Stimulated activated CD4-positive, alpha-beta T cell treated with anti-CD3 and anti-CD28 coated beads, Interleukin-15, amount 100 ng/mL, for 48 hours (primary cell): ENCODE measurements at regions not wholly inside any gene's neighbourhood (a gene's known extent, or its start where the extent isn't known, plus 50 kb on each side); places are given as distances from the start of the nearest gene placed in this dataset.
"Not testable (repeated sequence)": the region's sequence is repeated elsewhere in the genome, so short reads cannot be mapped to it uniquely, and the experiment has no call there.

ENCODE experiments used
- DNase-seq, 2 donors: peaks; one replicate each; pipeline ENCODE4 v3.0.0-alpha.2; 2020; ENCODE audit warnings: low read depth in 2 of 2

GRCh38 chr16:26583803-26584202 lies 482.9 kb upstream of the C16orf82 start:
- no peak for DNase-seq

GRCh38 chr16:26593700-26594099 lies 473.0 kb upstream of the C16orf82 start:
- no peak for DNase-seq

- no peak for DNase-seq
Measured at GRCh38 chr16:26594666-26595065, 472.1 kb upstream of the C16orf82 start.

GRCh38 chr16:26595199-26595598 lies 471.5 kb upstream of the C16orf82 start:
- no peak for DNase-seq

GRCh38 chr16:26596033-26596432 lies 470.7 kb upstream of the C16orf82 start:
- DNase-seq: not testable (repeated sequence)

GRCh38 chr16:26598061-26598460 lies 468.7 kb upstream of the C16orf82 start:
- DNase-seq: peak; percentile 50 to 67

GRCh38 chr16:26598998-26599784 lies 467.5 kb upstream of the C16orf82 start:
- no peak for DNase-seq

- DNase-seq: no peak
Measured at GRCh38 chr16:26599785-26600104, 467.0 kb upstream of the C16orf82 start.

GRCh38 chr16:26601335-26601734 lies 465.4 kb upstream of the C16orf82 start:
- no peak for DNase-seq

GRCh38 chr16:26605626-26606271 lies 461.0 kb upstream of the C16orf82 start:
- DNase-seq: no peak

- no peak for DNase-seq
Measured at GRCh38 chr16:26606381-26607150, 460.2 kb upstream of the C16orf82 start.

GRCh38 chr16:26614237-26614841 lies 452.4 kb upstream of the C16orf82 start:
- DNase-seq: no peak

- no peak for DNase-seq
Measured at GRCh38 chr16:26623442-26623841, 443.3 kb upstream of the C16orf82 start.

- no peak for DNase-seq
Measured at GRCh38 chr16:26627958-26628357, 438.8 kb upstream of the C16orf82 start.

GRCh38 chr16:26631365-26631764 lies 435.4 kb upstream of the C16orf82 start:
- not testable (repeated sequence) for DNase-seq

- no peak for DNase-seq
Measured at GRCh38 chr16:26642047-26642664, 424.6 kb upstream of the C16orf82 start.

GRCh38 chr16:26643519-26643918 lies 423.2 kb upstream of the C16orf82 start:
- DNase-seq: no peak

GRCh38 chr16:26644912-26645543 lies 421.7 kb upstream of the C16orf82 start:
- DNase-seq: no peak

- DNase-seq: peak; percentile 16 to 48
Measured at GRCh38 chr16:26645614-26646013, 421.1 kb upstream of the C16orf82 start.

GRCh38 chr16:26647870-26648269 lies 418.9 kb upstream of the C16orf82 start:
- DNase-seq: no peak

GRCh38 chr16:26648851-26649250 lies 417.9 kb upstream of the C16orf82 start:
- no peak for DNase-seq
